OCI-LY1 (cell line): ENCODE measurements at regions not wholly inside any gene's neighbourhood (a gene's known extent, or its start where the extent isn't known, plus 50 kb on each side); places are given as distances from the start of the nearest gene placed in this dataset.

Experiments used
- H2AFZ ChIP-seq: fragments of 200-600 bp; sonication (generic), shearing (Covaris generic); 2 replicates; pipeline ENCODE4 v1.6.0; 2014; ENCODE audit warnings: antibody characterized with exemption, mild to moderate bottlenecking, low read length
- H3F3A ChIP-seq: fragments of 200-600 bp; sonication (generic), shearing (Covaris generic); 2 replicates; pipeline ENCODE4 v1.6.0; 2014; ENCODE audit warnings: mild to moderate bottlenecking, antibody characterized with exemption, low read length, moderate library complexity; ENCODE audit not compliant: insufficient read depth
- H3K27ac ChIP-seq: fragments of 200-600 bp; sonication (generic); 2 replicates; pipeline ENCODE4 v1.5.1; 2014; ENCODE audit warnings: low read length, mixed run types, mild to moderate bottlenecking, low read depth; ENCODE audit not compliant: poor library complexity, severe bottlenecking
- H3K27me3 ChIP-seq: fragments of 200-600 bp; sonication (generic); 2 replicates; pipeline ENCODE4 v1.6.0; 2014; ENCODE audit warnings: antibody characterized with exemption, mild to moderate bottlenecking, low read length, moderate library complexity; ENCODE audit not compliant: insufficient read depth
- H3K36me3 ChIP-seq: fragments of 200-600 bp; sonication (generic); 2 replicates; pipeline ENCODE4 v1.6.1; 2014; ENCODE audit warnings: mild to moderate bottlenecking, antibody characterized with exemption, low read length, moderate library complexity, mixed read lengths; ENCODE audit not compliant: insufficient read depth
- H3K4me1 ChIP-seq: fragments of 200-600 bp; sonication (generic); 2 replicates; pipeline ENCODE4 v1.5.1; 2014; ENCODE audit warnings: mild to moderate bottlenecking, low read length, moderate library complexity; ENCODE audit not compliant: insufficient read depth, severe bottlenecking
- H3K4me2 ChIP-seq: fragments of 200-600 bp; sonication (generic), shearing (Covaris generic); 2 replicates; pipeline ENCODE4 v1.6.1; 2014; ENCODE audit warnings: low read length
- H3K4me3 ChIP-seq: fragments of 200-600 bp; sonication (generic); 2 replicates; pipeline ENCODE4 v1.5.1; 2014; ENCODE audit warnings: low read length, low read depth, mild to moderate bottlenecking, mixed read lengths; ENCODE audit not compliant: poor library complexity, severe bottlenecking
- H3K79me2 ChIP-seq: fragments of 200-600 bp; shearing (Covaris generic); 2 replicates; pipeline ENCODE4 v1.6.1; 2016; ENCODE audit warnings: mixed run types, low read length, mixed read lengths; ENCODE audit not compliant: insufficient read depth
- H3K9ac ChIP-seq: fragments of 200-600 bp; sonication (generic), shearing (Covaris generic); 2 replicates; pipeline ENCODE4 v1.6.1; 2014; ENCODE audit warnings: mild to moderate bottlenecking, low read length, mixed read lengths
- H3K9me2 ChIP-seq: fragments of 200-600 bp; sonication (generic), shearing (Covaris generic); 2 replicates; pipeline ENCODE4 v1.6.1; 2014; ENCODE audit warnings: low read depth, mild to moderate bottlenecking, low read length, mixed read lengths
- H3K9me3 ChIP-seq: fragments of 200-600 bp; shearing (Covaris generic); 2 replicates; pipeline ENCODE4 v1.6.1; 2014; ENCODE audit warnings: low read length, mixed read lengths
- H4K20me1 ChIP-seq: fragments of 200-600 bp; sonication (generic), shearing (Covaris generic); 2 replicates; pipeline ENCODE4 v1.6.0; 2016; ENCODE audit warnings: mild to moderate bottlenecking, low read length; ENCODE audit not compliant: insufficient read depth
- CTCF ChIP-seq: fragments of 200-600 bp; sonication (generic), shearing (Covaris generic); IDR thresholded peaks from 2 replicates; pipeline ENCODE4 v1.5.1; 2017; ENCODE audit warnings: mild to moderate bottlenecking, antibody characterized with exemption, low read length, moderate library complexity, mixed read lengths
- EZH2 ChIP-seq: fragments of 200-600 bp; sonication (generic), shearing (Covaris generic); IDR thresholded peaks from 2 replicates; pipeline ENCODE4 v1.8.0; 2017; ENCODE audit warnings: borderline replicate concordance, mixed run types, mild to moderate bottlenecking, antibody characterized with exemption, low read length, moderate library complexity, mixed read lengths

GRCh38 chr10:36354633-36355032 is 712.5 kb upstream of the FZD8 start:
- no peaks in the 10 kb centered on the region for H3K9me2 ChIP-seq
- no peaks in the 10 kb centered on the region for H3F3A ChIP-seq
- no peaks in the 10 kb centered on the region for H3K79me2 ChIP-seq
- no peaks in the 10 kb centered on the region for H3K36me3 ChIP-seq
- 0 out of 2 replicates have a peak, but pooled peaks cover 3% of the 10 kb centered on the region for H3K27me3 ChIP-seq
- H3K4me2 ChIP-seq = no peak overlapping the region
- H3K27ac ChIP-seq = no peak overlapping the region
- TF ChIP-seq EZH2 = no peak
- no peak for TF ChIP-seq CTCF
- H3K9ac ChIP-seq = no peak overlapping the region
- H3K9me3 ChIP-seq = no peaks in the 10 kb centered on the region
- no peak overlapping the region for H3K4me3 ChIP-seq
- H3K4me1 ChIP-seq = no peaks in the 10 kb centered on the region
- no peaks in the 10 kb centered on the region for H4K20me1 ChIP-seq
- no peak overlapping the region for H2AFZ ChIP-seq

- no peaks in the 10 kb centered on the region for H4K20me1 ChIP-seq
- H3K27ac ChIP-seq = no peak overlapping the region
- no peak overlapping the region for H3K4me3 ChIP-seq
- no peak overlapping the region for H2AFZ ChIP-seq
- H3K27me3 ChIP-seq = 0 out of 2 replicates have a peak, but pooled peaks cover 3% of the 10 kb centered on the region
- TF ChIP-seq CTCF = no peak
- TF ChIP-seq EZH2 = no peak
- no peaks in the 10 kb centered on the region for H3K9me2 ChIP-seq
- H3K4me1 ChIP-seq = no peaks in the 10 kb centered on the region
- H3K9ac ChIP-seq = no peak overlapping the region
- H3K36me3 ChIP-seq = no peaks in the 10 kb centered on the region
- H3K9me3 ChIP-seq = no peaks in the 10 kb centered on the region
- no peaks in the 10 kb centered on the region for H3F3A ChIP-seq
- no peaks in the 10 kb centered on the region for H3K79me2 ChIP-seq
- no peak overlapping the region for H3K4me2 ChIP-seq
Measured at GRCh38 chr10:36351159-36351558, 709.1 kb upstream of the FZD8 start.

GRCh38 chr10:36349445-36350078 is 707.5 kb upstream of the FZD8 start:
- Histone ChIP-seq H3K9me2 (no peaks in the 10 kb centered on the region), H4K20me1 (no peaks in the 10 kb centered on the region), H3K4me3 (no peak overlapping the region), H3K9ac (no peak overlapping the region), H3K9me3 (no peaks in the 10 kb centered on the region), H3K36me3 (no peaks in the 10 kb centered on the region), H2AFZ (no peak overlapping the region), H3F3A (no peaks in the 10 kb centered on the region), H3K79me2 (no peaks in the 10 kb centered on the region), H3K27ac (no peak overlapping the region), H3K27me3 (no peaks in the 10 kb centered on the region), H3K4me1 (no peaks in the 10 kb centered on the region), H3K4me2 (no peak overlapping the region)
- TF ChIP-seq CTCF = no peak
